GM12878 (cell line): ENCODE measurements at regions not wholly inside any gene's neighbourhood (a gene's known extent, or its start where the extent isn't known, plus 50 kb on each side); places are given as distances from the start of the nearest gene placed in this dataset.

ENCODE experiments used
- ATAC-seq: fragments of 200-7000 bp; cut with Tn5 transposase; 3 replicates; pipeline ENCODE4 v1.9.1; 2020; ENCODE audit warnings: mild to moderate bottlenecking, moderate library complexity
- BruUV-seq: library from RNA; stranded (reverse); fragments of 400-500 nt; replicated peaks from 2 replicates; lab custom pipeline; 2021; lab: Mats Ljungman, UMichigan
- CTCF ChIA-PET: fragments of 300-600 bp; sonication (Branson Sonifier 250); formaldehyde crosslinking; extraction: SDS; loops from one replicate; lab custom pipeline; 2021; ENCODE audit warnings: inconsistent platforms; lab: Yijun Ruan, JAX
- POLR2A ChIA-PET: fragments of 350-600 bp; formaldehyde crosslinking; extraction: SDS; loops from one replicate; lab custom pipeline; 2021; ENCODE audit warnings: inconsistent platforms; lab: Charles Lee
- RAD21 ChIA-PET: fragments of 300-600 bp; sonication (Branson Sonifier 250); formaldehyde crosslinking; loops from one replicate; lab custom pipeline; 2023; ENCODE audit warnings: antibody characterized with exemption; ENCODE audit not compliant: unreplicated experiment; lab: Charles Lee
- SMC1A ChIA-PET: fragments of 300-600 bp; sonication (Branson Sonifier 250); formaldehyde crosslinking; loops from one replicate; lab custom pipeline; 2023; ENCODE audit not compliant: unreplicated experiment, uncharacterized antibody; lab: Charles Lee
- DNase-seq: peaks from one replicate; pipeline ENCODE4 v3.0.0-alpha.2; 2011; ENCODE audit warnings: low read depth, low spot score
- FAIRE-seq: peaks from 3 replicates; lab custom pipeline; 2011; peaks lifted over from hg19 to GRCh38; lab: Jason Lieb, UNC
- H2AFZ ChIP-seq: 2 replicates; pipeline ENCODE4 v1.6.0; 2011; ENCODE audit warnings: low read depth, low read length, control low read depth; ENCODE audit not compliant: control insufficient read depth
- H3K27ac ChIP-seq: 2 replicates; pipeline ENCODE4 v1.5.1; 2011; ENCODE audit warnings: control low read depth; ENCODE audit not compliant: control insufficient read depth, insufficient read depth
- H3K27me3 ChIP-seq, 2 experiments: replicated peaks in 1 of 2; 2 replicates each; pipeline versions ENCODE4 v1.6.0 to v1.6.1; 2011; ENCODE audit warnings: low read length in 1 of 2; ENCODE audit not compliant: control insufficient read depth in 2 of 2, insufficient read depth in 2 of 2
- H3K36me3 ChIP-seq, 2 experiments: 2 replicates each; pipeline ENCODE4 v1.5.1; 2011; ENCODE audit warnings: low read length in 1 of 2; ENCODE audit not compliant: control insufficient read depth in 2 of 2, insufficient read depth in 2 of 2
- H3K4me1 ChIP-seq: 2 replicates; pipeline ENCODE4 v1.6.1; 2011; ENCODE audit warnings: mild to moderate bottlenecking, low read length, moderate library complexity, mixed read lengths; ENCODE audit not compliant: control insufficient read depth, insufficient read depth
- H3K4me2 ChIP-seq: 2 replicates; pipeline ENCODE4 v1.6.0; 2011; ENCODE audit warnings: control low read depth; ENCODE audit not compliant: control insufficient read depth, insufficient read depth
- H3K4me3 ChIP-seq: fragments of 200-600 bp; sonication (generic); 2 replicates; pipeline ENCODE4 v1.5.1; 2016
- H3K79me2 ChIP-seq: 2 replicates; pipeline ENCODE4 v1.6.0; 2011; ENCODE audit warnings: low read length; ENCODE audit not compliant: control insufficient read depth, insufficient read depth
- H3K9ac ChIP-seq: 2 replicates; pipeline ENCODE4 v1.8.0; 2011; ENCODE audit warnings: low read length, control low read depth, mixed read lengths; ENCODE audit not compliant: control insufficient read depth, insufficient read depth
- H3K9me3 ChIP-seq: replicated peaks from 3 replicates; pipeline ENCODE4 v1.5.1; 2011; ENCODE audit warnings: mild to moderate bottlenecking, low read length; ENCODE audit not compliant: control insufficient read depth, insufficient read depth
- H4K20me1 ChIP-seq: 2 replicates; pipeline ENCODE4 v1.6.0; 2011; ENCODE audit not compliant: control insufficient read depth, insufficient read depth
- ASH2L ChIP-seq: fragments of 300-600, 200-600 bp; sonication (generic); IDR thresholded peaks from 2 replicates; pipeline ENCODE4 v1.6.1; 2017; ENCODE audit warnings: low read depth, mild to moderate bottlenecking, borderline replicate concordance
- CHD2 ChIP-seq: IDR thresholded peaks from 2 replicates; pipeline ENCODE4 v1.6.1; 2011; ENCODE audit warnings: low read depth, low read length, improper control_type of control experiment, borderline replicate concordance
- MEF2B ChIP-seq: fragments of 450-650 bp; IDR thresholded peaks from 2 replicates; pipeline ENCODE4 v1.6.1; 2018; ENCODE audit warnings: mild to moderate bottlenecking, moderate library complexity; ENCODE audit not compliant: partially characterized antibody, poor library complexity, severe bottlenecking
- MLLT1 ChIP-seq: fragments of 450-650 bp; IDR thresholded peaks from 2 replicates; pipeline ENCODE4 v1.6.1; 2016; ENCODE audit warnings: mild to moderate bottlenecking
- MXI1 ChIP-seq: fragments of 150-350 bp; IDR thresholded peaks from 2 replicates; pipeline ENCODE4 v1.6.1; 2011; ENCODE audit warnings: low read depth, mild to moderate bottlenecking, inconsistent platforms, low read length, improper control_type of control experiment
- ZNF384 ChIP-seq: IDR thresholded peaks from 2 replicates; pipeline ENCODE4 v1.6.1; 2012; ENCODE audit warnings: low read depth, mild to moderate bottlenecking, low read length, improper control_type of control experiment, borderline replicate concordance
- WGBS: methylation state at CpG from one replicate; pipeline ENCODE4 v1.1.6; 2016; ENCODE audit warnings: low lambda C conversion rate; ENCODE audit not compliant: insufficient replicate concordance, insufficient coverage; ENCODE audit errors: missing lambda C conversion rate; 5-methylcytosine and 5-hydroxymethylcytosine counted together
- in situ Hi-C: fragments of 300-500 bp; cut with MboI; formaldehyde crosslinking; loops from 9 replicates; pipeline ENCODE4 v1.14.3; 2018; ENCODE audit warnings: mixed read lengths
- intact Hi-C: fragments of 100-400 bp; cut with micrococcal nuclease; formaldehyde crosslinking; loops from one replicate; pipeline ENCODE4 v1.14.2; 2022; ENCODE audit not compliant: unreplicated experiment
- TF ChIP-seq, protein P1 (sequence below): fragments of 450-650 bp; IDR thresholded peaks from 2 replicates; pipeline ENCODE4 v1.6.1; 2017; ENCODE audit warnings: borderline replicate concordance

DNA sequence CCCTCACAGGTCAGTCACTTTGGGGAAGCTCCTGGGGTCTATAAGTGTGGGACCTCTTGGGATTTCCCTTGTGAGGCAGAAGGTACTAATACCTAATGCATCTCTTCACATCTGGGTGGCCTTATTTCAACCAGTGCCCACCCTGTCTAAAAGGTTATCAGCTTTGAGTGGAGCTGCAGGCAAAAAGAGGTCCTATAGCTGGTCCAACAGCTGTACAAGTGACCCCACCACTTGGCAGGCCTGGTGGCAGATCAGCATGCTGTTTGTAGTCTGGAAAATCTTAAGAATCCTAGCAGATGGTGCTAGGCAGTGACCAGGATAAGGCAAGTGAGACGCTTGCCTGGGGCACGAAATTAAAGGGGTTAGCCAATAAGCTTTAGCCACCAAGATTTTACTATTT is 51.6 kb upstream of the GTSF1L start:
- Histone ChIP-seq H3K4me1 (peaks cover 4% of the 10 kb centered on the region), H2AFZ (no peak overlapping the region), H3K4me2 (no peak overlapping the region), H3K27ac (no peak overlapping the region), H3K27me3 (0 out of 4 replicates have a peak, but pooled peaks cover 0 to 2% of the 10 kb centered on the region in 2 experiments)
- 95% methylated on average over 2 of the region's 2 CpGs for WGBS
- no TSS peak for BruUV-seq
- RAD21 ChIA-PET, result no interaction called here
- intact Hi-C loops, result no loop called here
- no peak for TF ChIP-seq ASH2L
- TF ChIP-seq, protein P1, sequence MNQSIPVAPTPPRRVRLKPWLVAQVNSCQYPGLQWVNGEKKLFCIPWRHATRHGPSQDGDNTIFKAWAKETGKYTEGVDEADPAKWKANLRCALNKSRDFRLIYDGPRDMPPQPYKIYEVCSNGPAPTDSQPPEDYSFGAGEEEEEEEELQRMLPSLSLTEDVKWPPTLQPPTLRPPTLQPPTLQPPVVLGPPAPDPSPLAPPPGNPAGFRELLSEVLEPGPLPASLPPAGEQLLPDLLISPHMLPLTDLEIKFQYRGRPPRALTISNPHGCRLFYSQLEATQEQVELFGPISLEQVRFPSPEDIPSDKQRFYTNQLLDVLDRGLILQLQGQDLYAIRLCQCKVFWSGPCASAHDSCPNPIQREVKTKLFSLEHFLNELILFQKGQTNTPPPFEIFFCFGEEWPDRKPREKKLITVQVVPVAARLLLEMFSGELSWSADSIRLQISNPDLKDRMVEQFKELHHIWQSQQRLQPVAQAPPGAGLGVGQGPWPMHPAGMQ, result no peak
- TF ChIP-seq ZNF384, result no peak
- TF ChIP-seq MLLT1, result no peak
- TF ChIP-seq MXI1, result no peak
- no peak for TF ChIP-seq CHD2
- no peak for TF ChIP-seq MEF2B
- TF ChIP-seq, all 136 proteins: peak for 0
- in situ Hi-C loops, result no loop called here
- FAIRE-seq, result no peak
- H3K9ac ChIP-seq, result no peak overlapping the region
- DNase-seq, result no peak
- no peaks in the 10 kb centered on the region for H3K79me2 ChIP-seq
- H3K4me3 ChIP-seq, result no peak overlapping the region
- H3K9me3 ChIP-seq, result peaks cover 21% of the 10 kb centered on the region
- ChIA-PET SMC1A (no interaction called here), POLR2A (no interaction called here), CTCF (no interaction called here)
- no peaks in the 10 kb centered on the region for H3K36me3 ChIP-seq
- no peak for ATAC-seq
- no peaks in the 10 kb centered on the region for H4K20me1 ChIP-seq
